ENCODE measurements at regions not wholly inside any gene's neighbourhood (a gene's known extent, or its start where the extent isn't known, plus 50 kb on each side); places are given as distances from the start of the nearest gene placed in this dataset.
"Not testable (repeated sequence)": the region's sequence is repeated elsewhere in the genome, so short reads cannot be mapped to it uniquely, and the experiment has no call there.

DNA sequence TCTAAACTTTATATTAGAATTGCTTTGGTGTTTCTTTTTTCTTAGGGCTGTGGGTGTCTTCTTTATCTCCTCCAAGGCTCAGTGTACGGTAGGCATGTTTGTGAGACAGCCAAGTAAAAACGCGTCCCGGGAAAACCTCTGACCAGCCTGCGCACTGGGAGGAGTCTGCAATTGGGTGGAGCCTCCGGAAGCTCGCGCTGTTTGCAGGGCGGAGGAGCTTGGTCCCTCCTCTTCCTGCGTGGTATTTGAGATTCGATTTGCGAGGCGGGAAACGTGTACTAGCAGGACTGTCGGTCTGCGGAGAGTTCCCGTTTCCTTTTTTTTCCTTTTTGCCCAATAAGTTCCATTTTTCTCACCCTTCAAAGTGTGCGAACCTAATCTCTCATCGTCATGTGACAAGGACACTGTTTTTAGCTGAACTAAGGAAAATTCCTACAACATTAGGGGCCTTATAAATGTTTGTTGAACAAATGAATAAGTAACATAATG lies 182.1 kb upstream of the OTX2 start:
- DNase-seq (ENCODE audit: low spot score) = no peak

DNA sequence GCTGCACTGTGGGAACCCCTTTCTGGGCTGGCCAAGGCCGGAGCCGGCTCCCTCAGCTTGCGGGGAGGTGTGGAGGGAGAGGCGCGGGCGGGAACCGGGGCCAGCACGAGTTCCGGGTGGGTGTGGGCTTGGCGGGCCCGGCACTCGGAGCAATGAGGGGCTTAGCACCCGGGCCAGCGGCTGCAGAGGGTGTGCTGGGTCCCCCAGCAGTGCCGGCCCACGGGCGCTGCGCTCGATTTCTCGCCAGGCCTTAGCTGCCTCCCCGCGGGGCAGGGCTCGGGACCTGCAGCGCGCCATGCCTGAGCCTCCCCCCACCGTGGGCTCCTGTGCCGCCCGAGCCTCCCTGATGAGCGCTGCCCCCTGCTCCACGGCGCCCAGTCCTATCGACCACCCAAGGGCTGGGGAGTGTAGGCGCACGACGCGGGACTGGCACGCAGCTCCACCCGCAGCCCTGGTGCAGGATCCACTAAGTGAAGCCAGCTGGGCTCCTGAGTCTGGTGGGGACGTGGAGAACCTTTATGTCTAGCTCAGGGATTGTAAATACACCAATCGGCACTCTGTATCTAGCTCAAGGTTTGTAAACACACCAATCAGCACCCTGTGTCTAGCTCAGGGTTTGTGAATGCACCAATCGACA lies 180.8 kb upstream of the OTX2 start:
- DNase-seq (ENCODE audit: low spot score) = not testable (repeated sequence)

GRCh38 chr14:56989359-56989758 lies 179.1 kb upstream of the OTX2 start:
- no peak for DNase-seq (ENCODE audit: low spot score)

- DNase-seq (ENCODE audit: low spot score) = no peak
Measured at GRCh38 chr14:56979936-56980335, 169.7 kb upstream of the OTX2 start.

DNA sequence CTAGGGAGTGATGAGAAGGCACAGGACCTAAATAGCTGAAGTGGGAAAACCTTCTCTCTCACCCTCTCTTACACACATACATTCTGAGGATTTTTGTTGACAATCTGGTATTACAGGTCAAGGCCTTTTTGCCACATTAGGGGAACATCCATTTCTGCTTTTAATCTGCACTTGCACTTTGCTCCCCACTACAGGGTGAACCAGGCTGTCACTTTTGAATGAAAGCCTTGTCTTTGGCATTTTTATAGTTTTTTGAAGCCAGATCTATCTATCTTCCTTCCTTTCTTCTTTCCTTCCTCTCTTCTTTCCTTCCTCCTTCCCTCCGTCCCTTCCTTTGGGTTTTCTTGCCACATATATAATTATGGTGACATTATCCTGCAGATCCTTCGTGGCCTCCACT lies 165.9 kb upstream of the OTX2 start:
- no peak for DNase-seq (ENCODE audit: low spot score)

- DNase-seq (ENCODE audit: low spot score) = no peak
Measured at GRCh38 chr14:56975521-56975920, 165.2 kb upstream of the OTX2 start.

DNA sequence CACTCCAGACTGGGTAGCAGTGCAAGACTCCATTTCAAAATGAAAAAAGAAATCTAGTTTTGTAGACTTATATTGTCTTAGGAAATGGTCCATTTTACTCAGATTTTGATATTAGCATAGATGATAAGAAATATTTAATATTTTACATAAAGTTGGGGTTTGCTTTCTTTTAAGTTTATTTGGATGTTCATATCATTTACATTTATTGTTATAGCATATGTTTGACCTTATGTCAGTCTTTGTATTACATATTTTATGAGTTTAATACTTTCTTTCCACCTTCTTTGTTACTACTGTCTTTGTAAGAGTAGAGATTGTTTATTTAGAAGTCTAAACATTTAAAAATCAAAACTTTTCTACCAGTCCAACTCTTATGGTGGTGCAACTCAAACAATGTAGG lies 162.7 kb upstream of the OTX2 start:
- DNase-seq (ENCODE audit: low spot score) = no peak

DNA sequence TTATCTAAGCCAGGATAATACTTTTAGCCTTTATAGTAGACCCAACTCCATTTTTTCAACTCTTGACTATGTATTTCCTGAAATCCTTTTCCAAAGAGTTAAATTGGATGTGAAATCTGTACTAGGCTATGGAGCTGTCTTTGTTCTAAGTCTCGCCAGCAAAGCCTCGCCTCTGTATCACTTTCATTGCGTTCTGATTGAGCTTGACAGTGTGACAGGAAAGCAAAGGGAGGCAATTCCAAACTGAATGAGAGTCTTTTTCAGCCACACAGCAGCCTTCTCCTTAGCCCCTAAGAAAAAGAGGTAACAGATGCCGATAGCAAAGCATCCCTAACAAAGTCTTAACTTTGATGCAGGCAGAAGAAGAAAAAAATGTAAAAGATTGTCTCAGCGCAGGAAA lies 154.6 kb upstream of the OTX2 start:
- no peak for DNase-seq (ENCODE audit: low spot score)

GRCh38 chr14:56963381-56963780 lies 153.1 kb upstream of the OTX2 start:
- DNase-seq (ENCODE audit: low spot score) = no peak

DNA sequence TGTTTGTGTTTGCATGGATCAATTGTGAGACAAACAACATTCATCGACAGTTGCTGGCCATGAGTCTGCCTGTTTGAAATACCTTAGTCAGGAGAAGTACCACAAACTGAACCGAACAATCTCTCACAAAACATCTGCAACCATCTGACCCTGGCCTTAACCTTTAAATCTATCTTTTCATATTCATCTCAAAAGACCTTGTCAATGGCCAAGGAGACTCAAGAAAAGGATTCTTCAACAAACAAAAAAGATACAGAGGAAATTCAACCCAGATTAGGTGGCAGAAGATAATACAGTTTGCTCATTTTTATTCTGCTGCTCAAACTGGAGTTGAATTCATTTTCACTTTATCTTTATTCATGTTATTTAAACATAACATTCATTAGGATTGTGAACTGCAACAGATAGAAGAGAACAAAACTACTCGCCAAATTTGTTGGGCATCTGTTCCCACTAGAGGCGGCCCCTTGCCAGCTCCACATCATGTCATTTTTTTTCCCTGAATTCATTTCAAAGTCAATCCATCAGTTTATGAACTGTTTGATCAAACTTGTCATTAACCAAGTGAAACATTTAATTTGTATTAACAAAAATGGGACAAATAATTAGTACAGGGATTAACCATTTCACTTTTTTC lies 152.3 kb upstream of the OTX2 start:
- DNase-seq (ENCODE audit: low spot score) = no peak

GRCh38 chr14:56959869-56960268 lies 149.6 kb upstream of the OTX2 start:
- DNase-seq (ENCODE audit: low spot score) = no peak

DNA sequence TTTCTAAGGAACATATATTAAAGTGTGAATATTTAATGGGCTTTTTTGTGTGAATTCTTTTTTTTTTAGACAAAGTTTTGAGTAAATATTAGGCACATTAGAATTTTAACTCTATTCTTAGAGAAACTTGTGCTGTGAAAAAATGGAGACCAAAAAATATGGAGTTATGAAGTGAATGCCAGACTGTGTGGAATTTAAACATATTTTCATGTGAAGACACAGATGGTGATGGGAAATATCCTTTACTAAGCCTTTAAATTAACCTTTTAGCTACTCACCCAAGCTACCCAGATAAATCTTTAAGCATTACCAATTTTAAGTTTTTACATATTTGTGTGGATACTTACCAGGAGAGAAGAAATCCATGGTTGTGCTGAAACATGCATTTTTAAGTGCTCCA lies 148.8 kb upstream of the OTX2 start:
- no peak for DNase-seq (ENCODE audit: low spot score)

GRCh38 chr14:56956182-56956581 lies 145.9 kb upstream of the OTX2 start:
- DNase-seq (ENCODE audit: low spot score) = no peak

- DNase-seq (ENCODE audit: low spot score) = no peak
Measured at GRCh38 chr14:56955745-56956144, 145.5 kb upstream of the OTX2 start.

GRCh38 chr14:56953884-56954283 lies 143.6 kb upstream of the OTX2 start:
- no peak for DNase-seq (ENCODE audit: low spot score)

DNA sequence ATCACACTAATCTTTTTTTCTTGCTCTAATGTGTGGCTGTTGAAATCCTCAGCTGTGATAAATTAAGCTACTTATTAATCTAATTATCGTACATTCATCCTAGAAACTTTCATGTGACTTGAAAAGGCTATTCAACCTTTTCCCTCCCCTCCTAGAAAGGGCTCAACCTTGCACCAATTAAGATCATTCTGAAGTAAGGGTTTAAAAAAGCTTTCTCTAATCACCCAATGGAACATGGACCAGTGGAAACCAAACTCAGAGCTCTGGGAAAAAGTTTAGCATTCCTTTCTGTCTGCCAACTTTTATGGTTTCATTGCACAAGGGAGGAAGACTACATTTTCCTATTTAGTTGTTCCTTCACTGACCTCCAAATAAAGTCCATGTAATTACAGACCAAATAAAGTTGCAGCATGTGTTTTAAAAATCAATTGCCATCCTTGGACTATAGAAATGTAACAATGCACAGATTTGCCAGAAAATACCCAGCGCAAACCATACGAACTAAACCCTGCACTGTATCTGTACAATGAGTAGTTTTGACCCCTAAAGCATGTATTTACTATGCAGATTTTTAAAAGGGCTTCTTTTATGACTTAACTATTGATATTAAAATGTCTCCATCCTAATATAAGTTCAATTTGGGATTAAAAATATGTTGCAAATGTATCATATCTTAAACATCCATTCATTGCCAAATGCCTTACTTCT lies 142.6 kb upstream of the OTX2 start:
- DNase-seq (ENCODE audit: low spot score) = no peak

DNA sequence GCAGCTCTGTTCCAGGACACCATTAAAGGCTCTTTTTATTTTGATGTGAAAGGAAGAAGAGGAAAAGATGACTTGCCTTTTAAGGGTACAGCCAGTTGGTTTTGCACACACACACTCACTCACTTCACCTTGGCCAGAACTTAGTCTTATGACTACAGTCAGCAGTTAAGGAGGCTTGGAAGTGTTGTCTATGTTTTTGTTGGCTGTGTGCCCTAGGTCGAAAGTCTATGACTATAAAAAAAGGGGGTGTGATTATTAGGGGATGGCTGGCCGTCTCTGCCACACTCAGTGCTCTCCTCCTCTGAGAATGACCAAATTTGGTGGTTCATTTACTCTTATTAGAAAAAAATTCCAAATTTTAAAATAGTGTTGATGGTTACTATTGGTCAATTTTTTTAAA lies 139.5 kb upstream of the OTX2 start:
- DNase-seq (ENCODE audit: low spot score) = no peak

- no peak for DNase-seq (ENCODE audit: low spot score)
Measured at GRCh38 chr14:56945291-56945690, 135.0 kb upstream of the OTX2 start.

GRCh38 chr14:56944397-56944796 lies 134.1 kb upstream of the OTX2 start:
- DNase-seq (ENCODE audit: low spot score) = no peak

GRCh38 chr14:56933446-56933845 lies 123.2 kb upstream of the OTX2 start:
- DNase-seq (ENCODE audit: low spot score) = no peak

GRCh38 chr14:56918849-56919574 lies 108.7 kb upstream of the OTX2 start:
- DNase-seq (ENCODE audit: low spot score) = no peak

- DNase-seq (ENCODE audit: low spot score) = no peak
Measured at GRCh38 chr14:56905282-56905681, 95.0 kb upstream of the OTX2 start.

All from AG20443 (cell line).